ENCODE measurements at regions not wholly inside any gene's neighbourhood (a gene's known extent, or its start where the extent isn't known, plus 50 kb on each side); places are given as distances from the start of the nearest gene placed in this dataset.
"Not testable (repeated sequence)": the region's sequence is repeated elsewhere in the genome, so short reads cannot be mapped to it uniquely, and the experiment has no call there.

- no peak for DNase-seq
Observed at GRCh38 chr12:90683871-90684270, 271.1 kb downstream of the CCER1 start.

- no peak for DNase-seq
Observed at GRCh38 chr12:90682398-90682797, 272.6 kb downstream of the CCER1 start.

GRCh38 chr12:90679674-90680073 is 275.3 kb downstream of the CCER1 start:
- DNase-seq = no peak

GRCh38 chr12:90677552-90677951 is 277.4 kb downstream of the CCER1 start:
- no peak for DNase-seq

GRCh38 chr12:90677055-90677454 is 277.9 kb downstream of the CCER1 start:
- DNase-seq = no peak

GRCh38 chr12:90675106-90675505 is 279.9 kb downstream of the CCER1 start:
- no peak for DNase-seq

- no peak for DNase-seq
Observed at GRCh38 chr12:90672081-90672480, 282.9 kb downstream of the CCER1 start.

- DNase-seq = not testable (repeated sequence)
Observed at GRCh38 chr12:90663949-90664348, 291.0 kb downstream of the CCER1 start.

GRCh38 chr12:90659060-90659459 is 295.9 kb downstream of the CCER1 start:
- no peak for DNase-seq

GRCh38 chr12:90653040-90653439 is 301.9 kb downstream of the CCER1 start:
- DNase-seq = no peak

- DNase-seq = no peak
Observed at GRCh38 chr12:90652280-90652679, 302.7 kb downstream of the CCER1 start.

GRCh38 chr12:90645181-90645580 is 309.8 kb downstream of the CCER1 start:
- no peak for DNase-seq

GRCh38 chr12:90631591-90632212 is 323.3 kb downstream of the CCER1 start:
- no peak for DNase-seq

- no peak for DNase-seq
Observed at GRCh38 chr12:90630006-90630405, 325.0 kb downstream of the CCER1 start.

GRCh38 chr12:90628213-90628612 is 326.8 kb downstream of the CCER1 start:
- DNase-seq = no peak

- DNase-seq = no peak
Observed at GRCh38 chr12:90627180-90627896, 327.6 kb downstream of the CCER1 start.

GRCh38 chr12:90622431-90622830 is 332.5 kb downstream of the CCER1 start:
- DNase-seq = no peak

- DNase-seq = no peak
Observed at GRCh38 chr12:90621927-90622326, 333.0 kb downstream of the CCER1 start.

GRCh38 chr12:90619943-90620342 is 335.0 kb downstream of the CCER1 start:
- DNase-seq = no peak

GRCh38 chr12:90618586-90618985 is 336.4 kb downstream of the CCER1 start:
- no peak for DNase-seq

GRCh38 chr12:90611891-90612290 is 343.1 kb downstream of the CCER1 start:
- no peak for DNase-seq

- no peak for DNase-seq
Observed at GRCh38 chr12:90611048-90611447, 343.9 kb downstream of the CCER1 start.

GRCh38 chr12:90593596-90594295 is 361.2 kb downstream of the CCER1 start:
- no peak for DNase-seq

- DNase-seq = no peak
Observed at GRCh38 chr12:90589956-90590355, 365.0 kb downstream of the CCER1 start.
